ENCODE measurements at regions not wholly inside any gene's neighbourhood (a gene's known extent, or its start where the extent isn't known, plus 50 kb on each side); places are given as distances from the start of the nearest gene placed in this dataset.

- TF ChIP-seq CTCF (IDR thresholded peaks at IDR 0.05; ENCODE audit: poor library complexity) (no peak), EZH2phosphoT487 (IDR thresholded peaks at IDR 0.05; ENCODE audit: low read depth, severe bottlenecking, unreplicated experiment) (no peak)
Measured at GRCh38 chr7:50862302-50862701, 79.6 kb upstream of the GRB10 start.
